ENCODE measurements at regions not wholly inside any gene's neighbourhood (a gene's known extent, or its start where the extent isn't known, plus 50 kb on each side); places are given as distances from the start of the nearest gene placed in this dataset.
"Not testable (repeated sequence)": the region's sequence is repeated elsewhere in the genome, so short reads cannot be mapped to it uniquely, and the experiment has no call there.

DNA sequence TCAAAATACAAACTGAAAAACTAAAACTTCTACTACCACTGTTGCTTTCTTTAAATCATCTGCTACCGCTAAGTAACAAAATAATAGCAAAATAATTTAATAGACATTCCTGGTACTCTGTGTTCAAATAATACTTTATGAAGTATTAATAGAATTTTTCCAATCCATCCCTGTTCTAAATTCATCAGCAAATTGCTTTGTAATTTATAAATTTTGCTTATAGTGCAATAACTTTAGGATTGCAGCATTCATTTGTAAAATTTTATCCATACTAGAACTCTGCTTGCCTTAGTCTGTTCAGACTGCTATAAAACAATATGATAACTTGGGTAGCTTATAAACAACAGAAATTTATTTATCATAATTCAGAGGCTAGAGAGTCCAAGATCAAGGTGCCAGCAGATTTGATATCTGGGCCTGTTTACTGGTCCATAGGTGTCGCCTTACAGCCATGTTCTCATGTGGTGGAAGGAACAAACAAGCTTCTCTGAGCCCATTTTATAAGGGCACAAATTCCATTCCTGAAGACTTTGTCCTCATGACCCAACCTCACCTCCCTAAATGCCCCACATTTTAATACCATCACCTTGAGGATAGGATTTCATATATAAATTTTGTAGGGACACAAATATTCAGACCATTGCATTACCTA lies 415.1 kb upstream of the MAP2 start:
- no peaks in the 10 kb centered on the region for H3K4me1 ChIP-seq
- no peak for ATAC-seq
- no peaks in the 10 kb centered on the region for H3K27me3 ChIP-seq (ENCODE audit: insufficient read depth in 3 of 3, low read length in 2 of 3)
- 84 to 92% (median 84%) methylated on average over 2 of the region's 2 CpGs for WGBS, 3 donors
- no peak overlapping the region for H3K27ac ChIP-seq
- no peaks in the 10 kb centered on the region for H3K9me3 ChIP-seq
- no peak overlapping the region for H3K4me3 ChIP-seq
- TF ChIP-seq, protein P1, sequence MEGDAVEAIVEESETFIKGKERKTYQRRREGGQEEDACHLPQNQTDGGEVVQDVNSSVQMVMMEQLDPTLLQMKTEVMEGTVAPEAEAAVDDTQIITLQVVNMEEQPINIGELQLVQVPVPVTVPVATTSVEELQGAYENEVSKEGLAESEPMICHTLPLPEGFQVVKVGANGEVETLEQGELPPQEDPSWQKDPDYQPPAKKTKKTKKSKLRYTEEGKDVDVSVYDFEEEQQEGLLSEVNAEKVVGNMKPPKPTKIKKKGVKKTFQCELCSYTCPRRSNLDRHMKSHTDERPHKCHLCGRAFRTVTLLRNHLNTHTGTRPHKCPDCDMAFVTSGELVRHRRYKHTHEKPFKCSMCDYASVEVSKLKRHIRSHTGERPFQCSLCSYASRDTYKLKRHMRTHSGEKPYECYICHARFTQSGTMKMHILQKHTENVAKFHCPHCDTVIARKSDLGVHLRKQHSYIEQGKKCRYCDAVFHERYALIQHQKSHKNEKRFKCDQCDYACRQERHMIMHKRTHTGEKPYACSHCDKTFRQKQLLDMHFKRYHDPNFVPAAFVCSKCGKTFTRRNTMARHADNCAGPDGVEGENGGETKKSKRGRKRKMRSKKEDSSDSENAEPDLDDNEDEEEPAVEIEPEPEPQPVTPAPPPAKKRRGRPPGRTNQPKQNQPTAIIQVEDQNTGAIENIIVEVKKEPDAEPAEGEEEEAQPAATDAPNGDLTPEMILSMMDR (IDR thresholded peaks at IDR 0.05), result no peak
- H3K36me3 ChIP-seq (ENCODE audit: insufficient read depth in 1 of 2, low read depth in 1 of 2), result no peaks in the 10 kb centered on the region
- intact Hi-C loops (cut with DNase I), result no loop called here
- DNase-seq, result no peak

DNA sequence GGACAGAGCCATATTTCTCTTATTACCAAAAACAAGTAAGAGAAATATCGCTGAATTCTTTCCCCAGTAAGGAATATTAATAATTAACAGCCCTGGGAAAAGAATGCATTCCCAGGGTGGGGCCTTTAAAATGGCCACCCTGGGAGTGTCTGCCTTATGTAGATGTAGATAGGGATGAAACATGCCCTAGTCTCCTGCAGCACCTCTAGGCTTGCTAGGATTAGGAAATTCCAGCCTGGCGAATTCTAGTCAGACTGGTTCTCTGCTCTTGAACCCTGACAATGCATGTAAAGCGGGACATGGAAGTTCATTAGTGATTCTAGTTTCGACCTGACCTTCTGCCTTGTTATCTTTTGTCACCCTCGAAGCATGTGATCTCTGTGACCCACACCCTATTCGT lies 405.2 kb upstream of the MAP2 start:
- not testable (repeated sequence) for DNase-seq

DNA sequence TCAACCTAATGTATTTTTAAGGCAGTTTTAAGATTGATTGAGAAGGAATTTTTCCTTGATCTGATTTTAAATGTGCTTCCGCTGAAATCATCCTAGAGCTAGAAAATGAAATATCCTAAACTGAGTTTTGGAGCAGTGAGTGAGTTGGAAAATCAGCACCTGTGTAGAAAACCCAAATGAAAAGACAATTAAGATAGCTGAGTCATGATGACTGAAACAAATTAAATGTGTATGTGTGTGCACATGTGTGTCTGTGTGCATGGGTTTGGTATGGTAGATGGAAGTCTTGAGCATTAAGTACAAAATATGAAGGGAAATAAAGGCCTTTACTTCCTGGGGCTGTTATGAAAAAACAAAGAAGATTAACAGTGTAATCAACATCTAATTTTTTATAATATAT lies 394.6 kb upstream of the MAP2 start:
- no peak for ATAC-seq
- intact Hi-C loops (cut with DNase I), result no loop called here
- H3K4me3 ChIP-seq, result no peak overlapping the region
- TF ChIP-seq, protein P1 (IDR thresholded peaks at IDR 0.05), result no peak
- no peaks in the 10 kb centered on the region for H3K4me1 ChIP-seq
- WGBS, 3 donors, result 94 to 95% (median 95%) methylated on average over 1 of the region's 1 CpG
- H3K27me3 ChIP-seq (ENCODE audit: insufficient read depth in 3 of 3, low read length in 2 of 3), result no peaks in the 10 kb centered on the region
- no peaks in the 10 kb centered on the region for H3K36me3 ChIP-seq (ENCODE audit: insufficient read depth in 1 of 2, low read depth in 1 of 2)
- no peak for DNase-seq
- H3K27ac ChIP-seq, result no peak overlapping the region
- no peaks in the 10 kb centered on the region for H3K9me3 ChIP-seq

More for the DNA sequence above, 405.2 kb upstream of the MAP2 start:
- ATAC-seq; H3K4me3 ChIP-seq; H3K27ac ChIP-seq; intact Hi-C loops (cut with DNase I); H3K36me3 ChIP-seq (ENCODE audit: insufficient read depth in 1 of 2, low read depth in 1 of 2); H3K27me3 ChIP-seq (ENCODE audit: insufficient read depth in 3 of 3, low read length in 2 of 3); H3K4me1 ChIP-seq; H3K9me3 ChIP-seq: not testable (repeated sequence)
- WGBS, 3 donors, result 81 to 86% (median 82%) methylated on average over 6 of the region's 6 CpGs

DNA sequence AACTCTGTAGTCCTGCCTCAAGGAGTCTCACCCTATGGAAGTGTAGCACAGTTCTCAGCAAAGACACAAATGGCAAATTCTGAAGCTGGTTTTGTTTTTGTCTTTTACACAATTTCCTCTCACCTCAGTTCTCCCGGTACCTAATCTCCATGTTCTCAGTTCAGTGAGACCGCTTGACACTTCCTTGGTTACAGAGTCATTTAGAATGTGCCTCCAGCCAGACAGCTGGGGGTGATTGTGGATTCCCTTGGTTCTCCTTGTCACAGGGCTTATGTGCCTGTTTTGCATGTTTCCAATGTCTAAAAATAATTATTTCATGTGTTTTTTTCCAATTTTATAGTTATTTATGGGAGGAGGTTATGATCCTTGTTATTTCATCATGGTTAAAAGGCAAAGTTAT lies 379.5 kb upstream of the MAP2 start:
- WGBS, 3 donors, result 65 to 83% (median 69%) methylated on average over 2 of the region's 2 CpGs
- no peaks in the 10 kb centered on the region for H3K4me1 ChIP-seq
- TF ChIP-seq, protein P1 (IDR thresholded peaks at IDR 0.05), result no peak

DNA sequence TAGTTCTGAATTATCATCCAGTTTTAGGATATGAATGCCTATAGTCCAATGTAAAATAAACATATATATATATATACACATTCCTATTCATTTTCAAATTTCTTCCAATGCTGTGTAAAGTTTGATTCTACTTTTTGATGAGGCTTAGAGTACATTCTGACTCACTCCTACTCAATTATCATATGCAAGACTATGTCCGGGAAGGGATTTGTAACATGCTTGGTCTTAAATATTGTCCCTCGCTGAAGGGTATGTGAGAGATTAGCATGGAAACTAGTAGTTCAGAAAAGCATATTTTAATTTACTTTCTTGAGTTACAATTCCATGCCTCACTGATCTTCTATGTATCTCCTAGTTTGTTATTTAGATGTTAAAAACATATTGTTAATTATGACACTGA lies 377.7 kb upstream of the MAP2 start:
- H3K36me3 ChIP-seq (ENCODE audit: insufficient read depth in 1 of 2, low read depth in 1 of 2), result no peaks in the 10 kb centered on the region
- H3K4me1 ChIP-seq, result no peaks in the 10 kb centered on the region
- no peak for DNase-seq
- TF ChIP-seq, protein P1 (IDR thresholded peaks at IDR 0.05), result no peak
- no peak overlapping the region for H3K4me3 ChIP-seq
- WGBS, 3 donors, result 91 to 94% (median 92%) methylated on average over 2 of the region's 2 CpGs
- H3K9me3 ChIP-seq, result no peaks in the 10 kb centered on the region
- H3K27ac ChIP-seq, result no peak overlapping the region
- ATAC-seq, result no peak
- H3K27me3 ChIP-seq (ENCODE audit: insufficient read depth in 3 of 3, low read length in 2 of 3), result no peaks in the 10 kb centered on the region
- intact Hi-C loops (cut with DNase I), result no loop called here

More for the DNA sequence above, 379.5 kb upstream of the MAP2 start:
- no peak for DNase-seq
- intact Hi-C loops (cut with DNase I), result no loop called here
- no peaks in the 10 kb centered on the region for H3K9me3 ChIP-seq
- H3K27ac ChIP-seq, result no peak overlapping the region
- no peak for ATAC-seq
- H3K36me3 ChIP-seq (ENCODE audit: insufficient read depth in 1 of 2, low read depth in 1 of 2), result no peaks in the 10 kb centered on the region
- H3K27me3 ChIP-seq (ENCODE audit: insufficient read depth in 3 of 3, low read length in 2 of 3), result no peaks in the 10 kb centered on the region
- no peak overlapping the region for H3K4me3 ChIP-seq
